ENCODE measurements at regions not wholly inside any gene's neighbourhood (a gene's known extent, or its start where the extent isn't known, plus 50 kb on each side); places are given as distances from the start of the nearest gene placed in this dataset.
"Not testable (repeated sequence)": the region's sequence is repeated elsewhere in the genome, so short reads cannot be mapped to it uniquely, and the experiment has no call there.

DNA sequence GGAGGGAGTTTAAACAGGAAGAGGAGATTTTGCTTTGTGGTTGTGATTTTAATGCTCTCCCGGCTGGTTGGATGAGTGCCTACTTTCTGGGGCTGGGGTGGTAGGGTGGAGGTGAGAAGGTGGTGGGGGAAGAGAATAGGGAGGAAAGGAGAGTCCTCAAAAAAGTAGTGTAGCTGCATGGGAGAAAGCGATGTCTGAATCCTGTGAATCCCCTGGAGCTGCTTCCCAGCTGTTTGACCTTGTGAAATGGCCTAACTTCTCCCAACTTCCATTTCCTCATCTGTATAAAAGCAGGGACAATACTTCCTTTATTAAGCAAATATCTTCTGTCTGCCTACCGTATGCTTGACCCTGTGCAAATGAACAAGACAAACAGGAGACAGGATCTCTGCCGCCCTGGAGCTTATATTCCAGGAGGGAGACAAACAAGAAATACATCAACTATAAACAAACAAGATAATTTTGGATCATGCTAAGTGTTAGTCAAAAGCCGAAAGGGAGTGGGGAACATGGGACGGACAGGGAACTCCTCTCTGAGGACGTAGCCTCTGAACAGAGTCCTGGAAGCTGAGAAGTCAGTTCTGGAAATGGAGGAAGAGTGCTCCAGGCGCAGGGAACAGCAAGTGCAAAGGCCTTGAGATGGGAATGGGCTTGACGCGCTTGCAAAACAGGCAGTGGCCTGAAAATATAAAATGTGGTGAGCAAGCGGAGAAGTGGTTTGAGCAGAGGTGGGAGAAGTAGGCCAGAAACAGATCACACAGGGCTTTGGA, 103.5 kb downstream of the SPRY4 start:
- DNase-seq = no peak

DNA sequence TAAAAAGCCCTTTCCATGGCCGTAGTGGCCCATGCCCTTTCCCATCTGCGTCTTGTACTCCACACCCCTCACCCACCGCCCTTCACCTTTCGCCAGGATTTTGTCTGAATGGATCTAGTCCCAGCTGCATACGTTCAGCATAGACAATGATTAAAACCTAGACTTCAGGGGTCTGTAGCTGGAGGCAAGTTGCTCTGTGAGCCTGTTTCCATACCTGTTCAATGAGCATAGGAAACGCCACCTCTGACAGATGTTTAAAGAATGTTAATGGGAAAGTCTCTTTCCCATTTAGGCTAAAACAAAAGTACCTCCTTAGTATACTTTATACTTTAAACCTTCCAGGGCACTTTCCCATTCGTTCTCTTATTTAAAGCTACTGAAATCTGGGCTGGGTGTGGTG, 105.7 kb downstream of the SPRY4 start:
- no peak for DNase-seq

GRCh38 chr5:142216931-142217330, 107.9 kb downstream of the SPRY4 start:
- no peak for DNase-seq

DNA sequence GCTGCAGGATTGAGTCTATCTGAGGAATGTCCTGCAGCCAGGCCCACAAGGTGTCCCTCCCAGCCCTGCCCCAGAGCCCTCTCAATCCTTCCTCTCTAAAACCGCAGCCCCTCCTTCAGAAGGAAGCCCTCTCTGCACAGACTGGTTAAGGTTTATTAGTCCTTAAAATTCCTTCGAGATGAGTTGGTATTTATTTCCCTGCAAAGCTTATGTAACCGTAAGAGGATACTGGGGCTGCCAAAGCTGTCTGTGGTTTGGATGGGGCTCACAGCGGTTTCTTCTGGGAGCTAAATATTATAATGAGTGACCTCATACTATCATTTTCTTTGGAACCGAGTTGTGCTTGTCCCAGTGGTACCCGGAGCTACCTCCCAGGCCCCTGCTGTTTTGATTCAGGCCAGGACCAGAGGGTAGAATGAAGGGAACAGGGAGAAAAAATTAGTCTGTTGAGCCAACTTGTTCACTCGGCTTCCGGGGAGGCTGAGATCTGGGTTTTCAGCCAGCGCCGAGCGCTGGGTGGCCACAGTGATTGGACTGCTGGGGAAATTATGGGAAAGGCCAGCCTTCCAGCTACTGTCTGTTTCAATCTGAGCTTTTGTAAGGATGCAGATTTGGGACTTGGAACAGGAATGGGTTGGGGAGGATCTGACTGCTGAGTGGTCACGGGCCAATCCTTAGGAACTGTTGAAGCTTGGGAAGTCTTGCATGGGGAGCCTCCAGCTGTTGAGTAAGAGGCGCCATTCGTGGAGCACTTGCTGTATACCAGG, 107.5 kb downstream of the NDFIP1 start:
- DNase-seq = no peak

GRCh38 chr5:142213077-142213476, 104.5 kb downstream of the NDFIP1 start:
- no peak for DNase-seq

DNA sequence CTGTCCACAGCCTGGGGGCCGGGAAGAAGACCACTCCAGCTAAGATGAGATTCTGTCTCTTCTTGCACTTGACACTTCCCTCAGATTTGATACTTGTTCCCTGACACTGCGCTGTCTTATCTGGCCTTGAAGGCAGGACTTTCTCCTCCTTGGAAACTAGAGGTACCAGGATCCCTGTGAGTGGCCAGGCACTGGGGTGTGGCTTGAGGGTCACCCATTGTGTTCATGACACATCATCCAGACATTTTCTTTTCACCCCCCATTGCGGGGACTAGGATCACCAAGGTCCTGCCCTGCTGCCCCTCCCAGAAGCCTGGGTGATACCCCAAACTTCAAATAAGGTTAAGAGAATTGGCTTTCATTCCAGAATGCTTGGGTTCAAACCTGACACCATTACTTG, 103.3 kb downstream of the NDFIP1 start:
- no peak for DNase-seq

DNA sequence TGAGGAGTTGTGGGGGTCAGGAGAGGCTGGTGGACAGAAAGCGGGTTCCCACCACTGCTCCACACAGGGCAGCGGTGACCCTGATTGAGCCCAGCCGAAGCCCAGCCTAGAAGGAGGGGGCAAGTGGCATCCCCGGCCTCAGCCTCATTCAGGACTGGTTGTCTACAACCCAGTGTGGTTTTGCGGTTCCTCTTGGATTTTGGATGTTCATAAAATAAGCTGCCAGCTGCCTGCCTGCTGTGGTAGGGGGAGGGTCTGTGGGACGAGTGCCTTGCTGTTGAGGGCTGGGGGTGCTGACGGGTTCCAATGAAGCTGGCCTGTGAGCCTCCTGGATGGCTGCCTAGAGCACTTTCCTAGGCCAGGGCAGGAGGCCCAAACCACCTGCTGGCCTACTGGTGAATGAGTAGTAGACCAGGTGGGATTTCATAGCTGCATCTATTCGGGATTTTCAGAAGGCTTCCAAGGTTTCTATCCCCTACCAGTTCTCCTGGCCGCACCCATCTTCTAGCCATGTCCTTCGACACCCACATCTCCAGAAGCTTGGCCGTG, 102.4 kb downstream of the NDFIP1 start:
- DNase-seq = no peak

DNA sequence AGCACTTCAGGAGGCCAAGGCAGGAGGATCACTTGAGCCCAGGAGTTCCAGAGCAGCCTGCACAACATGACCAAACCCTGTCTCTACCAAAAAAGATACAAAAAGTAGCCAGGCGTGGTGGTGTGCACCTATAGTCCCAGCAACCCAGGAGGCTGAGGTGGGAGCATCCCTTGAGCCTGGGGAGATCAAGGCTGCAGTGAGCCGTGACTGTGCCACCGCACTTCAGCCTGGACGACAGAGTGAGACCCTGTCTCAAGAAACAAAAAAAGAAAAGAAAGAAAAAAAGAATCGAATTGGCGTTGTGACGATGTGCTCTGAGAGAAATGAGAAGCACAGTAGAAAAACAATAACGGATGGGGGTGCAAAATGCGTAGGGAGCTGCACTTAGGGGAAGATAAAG, 101.4 kb downstream of the NDFIP1 start:
- DNase-seq = no peak

DNA sequence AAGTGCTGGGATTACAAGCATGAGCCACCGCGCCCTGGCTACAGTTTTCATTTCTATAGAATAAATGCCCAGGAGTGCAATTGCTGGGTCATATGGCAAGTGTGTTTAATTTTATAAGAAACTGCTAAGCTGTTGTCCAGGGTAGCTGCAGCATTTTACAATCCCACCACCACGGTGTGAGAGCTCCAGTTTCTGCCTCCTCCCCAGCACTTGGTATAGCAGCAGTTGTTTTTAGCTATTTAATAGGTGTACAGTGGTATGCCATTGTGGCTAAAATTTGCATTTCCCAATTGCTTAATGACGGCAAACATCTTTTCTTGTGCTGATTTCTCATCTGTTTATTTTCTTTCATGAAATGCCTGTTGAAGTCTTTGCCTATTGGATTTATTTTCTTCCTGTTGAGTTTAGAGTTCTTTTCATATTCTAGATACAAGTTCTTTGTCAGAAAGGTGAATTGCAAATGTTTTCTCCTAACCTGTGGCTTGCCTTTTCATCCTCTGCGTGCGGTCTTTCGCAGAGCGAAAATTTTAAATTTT, 100.3 kb downstream of the NDFIP1 start:
- no peak for DNase-seq

DNA sequence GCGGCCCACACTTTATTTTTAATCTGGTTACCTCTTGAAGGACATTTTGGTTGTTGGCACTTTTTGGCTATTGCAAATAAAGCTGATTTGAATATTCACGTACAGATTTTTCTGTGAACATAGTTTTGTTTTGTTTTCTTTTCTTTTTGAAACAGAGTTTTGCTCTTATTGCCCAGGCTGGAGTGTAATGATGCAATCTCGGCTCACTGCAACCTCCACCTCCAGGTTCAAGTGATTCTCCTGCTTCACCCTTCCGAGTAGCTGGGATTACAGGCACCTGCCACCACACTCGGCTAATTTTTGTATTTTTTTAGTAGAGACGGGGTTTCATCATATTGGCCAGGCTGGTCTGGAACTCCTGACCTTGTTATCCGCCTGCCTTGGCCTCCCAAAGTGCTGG, 99.7 kb downstream of the NDFIP1 start:
- DNase-seq = not testable (repeated sequence)

DNA sequence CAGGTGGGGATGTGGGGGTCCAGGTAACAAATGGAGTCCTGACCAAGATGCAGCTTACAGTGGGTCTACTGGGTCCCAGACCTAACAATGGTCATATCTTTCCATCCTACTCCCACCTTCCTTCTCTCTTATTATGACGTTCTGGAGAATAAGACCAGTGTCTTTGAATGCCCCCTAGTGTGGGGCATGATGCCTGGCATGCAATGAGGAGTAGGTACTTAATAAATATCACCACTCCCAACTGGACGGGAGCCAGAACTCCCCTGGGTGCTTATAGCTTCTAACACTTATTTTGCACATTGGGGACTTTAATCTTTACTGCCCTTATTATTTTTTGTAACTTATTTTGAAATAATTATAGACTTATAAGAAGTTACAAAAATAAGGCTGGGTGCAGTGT, 98.2 kb downstream of the NDFIP1 start:
- DNase-seq = no peak

- no peak for DNase-seq
Measured at GRCh38 chr5:142204219-142204618, 95.6 kb downstream of the NDFIP1 start.

Data from activated CD8-positive, alpha-beta memory T cell treated with anti-CD3 and anti-CD28 coated beads, Interleukin-2, amount 50 U/mL, for 48 hours (primary cell).